Motor neuron (in vitro differentiated cells): ENCODE measurements at regions not wholly inside any gene's neighbourhood (a gene's known extent, or its start where the extent isn't known, plus 50 kb on each side); places are given as distances from the start of the nearest gene placed in this dataset.
"Not testable (repeated sequence)": the region's sequence is repeated elsewhere in the genome, so short reads cannot be mapped to it uniquely, and the experiment has no call there.

Source experiments
- ATAC-seq, 8 experiments: fragments of 200-7000 bp; cut with Tn5 transposase; replicated peaks in 6 of 8; 2 replicates each; pipeline ENCODE4 v1.8.0; 2021; ENCODE audit warnings: mild to moderate bottlenecking in 8 of 8, moderate library complexity in 8 of 8
- H3K27ac ChIP-seq, 2 donors: fragments of 250-450 bp; sonication (Bioruptor Pico); 2 replicates each; pipeline ENCODE4 v1.9.0; 2021; ENCODE audit warnings: antibody characterized with exemption in 2 of 2, mild to moderate bottlenecking in 2 of 2, moderate library complexity in 1 of 2
- H3K4me1 ChIP-seq, 2 donors: fragments of 250-450 bp; sonication (Bioruptor Pico); replicated peaks in 1 of 2; 2 replicates each; pipeline ENCODE4 v1.6.1; 2021; ENCODE audit warnings: antibody characterized with exemption in 2 of 2, mild to moderate bottlenecking in 2 of 2, moderate library complexity in 1 of 2
- H3K4me3 ChIP-seq, 5 donors: fragments of 250-450 bp; sonication (Bioruptor Pico); 2 replicates each; pipeline ENCODE4 v1.9.0; 2021; ENCODE audit warnings: antibody characterized with exemption in 5 of 5, mild to moderate bottlenecking in 5 of 5, moderate library complexity in 4 of 5
- WGBS, 10 experiments: fragments of 450-650 bp; shearing (Covaris generic); methylation state at CpG; one replicate each; pipeline ENCODE4 v1.0.0; 2022; 5-methylcytosine and 5-hydroxymethylcytosine counted together
- in situ Hi-C, 9 experiments: fragments of 400-800 bp; cut with MboI; loops; one replicate each; pipeline ENCODE4 v1.15.0; 2021; ENCODE audit warnings: low sequenced_read_pairs in 9 of 9, low pct_unique_long_range_greater_than_20kb in 2 of 9; ENCODE audit not compliant: unreplicated experiment in 9 of 9

DNA sequence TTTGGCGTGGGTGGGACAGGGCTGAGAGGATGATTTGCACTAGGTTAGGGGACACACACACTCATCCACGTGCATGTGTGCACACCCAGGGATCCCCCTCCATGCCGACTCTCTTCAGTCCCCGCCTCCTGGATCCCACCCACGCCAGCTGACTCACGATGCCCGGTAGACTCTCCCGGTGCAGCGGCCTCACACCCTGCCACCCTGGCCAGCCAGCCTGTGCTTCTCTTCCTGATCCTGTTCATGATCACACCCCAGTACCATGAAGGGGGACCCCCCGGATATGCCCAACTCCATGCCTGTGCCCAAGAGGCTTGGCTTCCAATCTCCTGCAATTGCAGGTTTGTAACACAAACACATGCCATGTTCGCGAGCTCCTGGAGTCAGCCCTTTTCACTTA, 157.8 kb upstream of the HDAC4 start:
- Histone ChIP-seq H3K4me1 (peaks cover 0 to 12% of the 10 kb centered on the region in 2 donors), H3K4me3 (no peak overlapping the region), H3K27ac (no peak overlapping the region)
- ATAC-seq: no peak
- 78 to 100% (median 90%) methylated on average over 1 to 5 of the region's 12 CpGs; no CpG with 5 or more reads in 5 of the 10 experiments for WGBS, 10 experiments
- in situ Hi-C loops: no loop called here

GRCh38 chr2:239557516-239557915, 156.7 kb upstream of the HDAC4 start:
- H3K27ac ChIP-seq: no peak overlapping the region
- 22 to 92% (median 75%) methylated on average over 1 to 5 of the region's 5 CpGs for WGBS, 10 experiments
- peaks cover 0 to 12% of the 10 kb centered on the region in 2 donors for H3K4me1 ChIP-seq
- H3K4me3 ChIP-seq: no peak overlapping the region
- ATAC-seq: no peak
- in situ Hi-C loops: no loop called here

DNA sequence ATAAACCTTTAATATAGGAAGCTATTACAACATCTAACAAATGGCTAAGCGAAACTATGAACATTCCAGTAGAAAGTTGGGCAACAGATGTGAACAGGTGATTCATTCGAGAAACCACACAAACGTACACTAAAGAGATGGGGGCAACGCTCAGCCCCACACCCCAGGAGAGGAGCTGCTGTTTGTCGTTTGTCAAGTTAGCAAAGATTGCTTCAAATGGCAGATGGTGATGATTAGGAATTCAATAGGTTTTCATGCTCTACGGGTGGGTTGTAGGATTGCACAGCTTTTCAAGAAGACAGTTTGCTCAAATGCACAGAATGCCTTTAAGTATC, 154.7 kb upstream of the HDAC4 start:
- no peak for ATAC-seq
- in situ Hi-C loops: no loop called here

DNA sequence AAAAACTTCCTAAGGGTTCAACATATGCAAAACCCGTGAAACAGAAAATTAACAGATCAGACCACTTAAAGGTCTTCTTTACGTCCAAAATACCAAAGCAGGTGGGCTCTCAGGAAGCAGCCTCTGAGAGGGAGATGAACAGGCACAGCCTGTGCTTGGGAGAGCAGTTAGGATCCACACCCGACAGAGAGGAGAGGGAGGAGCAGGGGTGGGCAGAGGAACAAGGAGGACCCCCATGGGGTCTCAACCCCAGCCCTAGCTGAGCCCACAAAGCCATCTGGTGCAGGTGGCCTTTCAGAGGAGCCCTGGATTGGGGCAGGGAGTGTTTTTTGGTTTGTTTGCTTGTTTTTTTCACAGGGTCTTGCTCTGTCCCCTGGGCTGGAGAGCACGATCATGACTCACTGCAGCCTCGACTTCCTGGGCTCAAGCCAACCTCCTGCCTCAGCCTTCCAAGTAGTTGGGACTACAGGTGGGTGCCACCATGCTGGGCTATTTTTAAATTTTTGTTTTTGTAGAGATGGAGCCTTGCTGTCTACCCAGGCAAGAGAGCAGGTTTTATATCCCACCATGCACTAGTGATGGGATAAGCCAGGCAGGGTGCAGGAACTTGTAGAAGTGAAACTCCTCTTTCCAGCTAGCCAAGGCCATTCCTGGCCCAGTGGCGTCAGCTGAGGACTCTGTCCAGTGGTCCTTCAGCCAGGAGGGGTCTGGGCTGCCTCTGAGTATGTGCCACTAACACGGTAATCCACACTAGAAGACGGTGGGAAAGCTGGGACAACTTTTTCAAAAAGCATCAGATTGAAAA, 154.1 kb upstream of the HDAC4 start:
- in situ Hi-C loops: no loop called here
- Histone ChIP-seq H3K27ac (no peak overlapping the region), H3K4me3 (no peak overlapping the region), H3K4me1 (peaks cover 0 to 12% of the 10 kb centered on the region in 2 donors)
- no peak for ATAC-seq
- WGBS, 10 experiments: 9 to 84% (median 74%) methylated on average over 1 to 5 of the region's 8 CpGs; no CpG with 5 or more reads in 1 of the 10 experiments

More for the DNA sequence above, 154.7 kb upstream of the HDAC4 start:
- WGBS, 10 experiments: 6 to 95% (median 70%) methylated on average over 2 to 6 of the region's 6 CpGs; no CpG with 5 or more reads in 1 of the 10 experiments
- Histone ChIP-seq H3K27ac (no peak overlapping the region), H3K4me1 (peaks cover 0 to 12% of the 10 kb centered on the region in 2 donors), H3K4me3 (no peak overlapping the region)

GRCh38 chr2:239553376-239554000, 152.7 kb upstream of the HDAC4 start:
- Histone ChIP-seq H3K27ac (no peak overlapping the region), H3K4me3 (no peak overlapping the region), H3K4me1 (peaks cover 0 to 11% of the 10 kb centered on the region in 2 donors)
- WGBS, 10 experiments: 58 to 100% (median 91%) methylated on average over 1 to 8 of the region's 13 CpGs; no CpG with 5 or more reads in 5 of the 10 experiments
- in situ Hi-C loops: no loop called here
- no peak for ATAC-seq

DNA sequence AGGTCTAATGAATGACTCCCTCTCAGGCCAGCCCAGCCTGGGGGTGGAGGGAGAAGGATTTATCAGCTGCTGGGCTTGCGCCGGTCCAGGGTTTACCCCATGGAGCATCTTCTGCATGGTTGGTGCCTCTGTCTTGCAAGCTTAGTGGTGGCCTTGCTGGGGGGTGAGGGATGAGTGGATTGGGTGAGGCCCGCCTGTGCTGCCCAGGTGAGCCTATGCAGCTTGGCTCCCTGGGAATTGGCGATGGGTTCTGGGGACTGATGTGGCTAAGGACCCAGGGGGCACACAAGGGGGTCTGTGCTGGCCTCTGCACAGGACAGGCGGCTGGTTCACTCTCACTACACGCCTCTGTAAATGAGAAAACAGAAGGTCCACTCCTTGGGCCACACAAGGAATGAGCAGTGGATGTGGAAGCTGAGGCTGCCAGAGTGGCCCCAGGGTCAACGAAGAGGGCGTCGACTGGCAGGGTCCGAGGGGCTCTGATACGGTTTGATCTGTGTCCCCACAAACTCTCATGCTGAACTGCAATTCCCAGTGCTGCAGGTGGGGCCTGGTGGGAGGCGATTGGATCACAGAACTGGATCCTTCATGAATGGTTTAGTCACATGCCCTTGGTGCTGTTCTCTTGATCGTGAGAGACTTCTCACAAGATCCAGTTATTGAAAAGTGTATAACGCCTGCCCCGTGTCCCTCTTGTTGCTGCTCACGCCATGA, 151.6 kb upstream of the HDAC4 start:
- Histone ChIP-seq H3K4me3 (no peak overlapping the region), H3K27ac (no peak overlapping the region), H3K4me1 (no peaks in the 10 kb centered on the region)
- in situ Hi-C loops: no loop called here
- no peak for ATAC-seq
- WGBS, 10 experiments: 0 to 100% (median 69%) methylated on average over 1 to 7 of the region's 16 CpGs

DNA sequence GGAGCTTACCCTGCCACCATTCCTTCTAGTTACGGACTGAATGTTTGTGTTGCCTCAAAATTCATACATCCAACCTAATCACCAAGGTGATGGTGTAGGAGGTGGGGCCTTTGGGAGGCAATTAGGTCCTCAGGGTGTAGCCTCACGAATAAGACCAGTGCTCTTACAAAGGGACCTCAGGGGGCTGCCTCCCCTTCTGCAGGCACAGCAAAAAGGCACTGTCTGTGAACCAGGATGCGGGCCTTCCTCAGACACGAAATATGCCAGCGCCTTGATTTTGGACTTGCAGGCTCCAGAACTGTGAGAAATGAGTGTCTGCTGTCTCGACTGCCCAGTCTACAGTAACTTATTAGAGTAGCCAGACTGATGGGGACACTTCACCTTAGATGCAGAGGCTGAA, 150.4 kb upstream of the HDAC4 start:
- 12 to 100% (median 73%) methylated on average over 1 to 5 of the region's 6 CpGs; no CpG with 5 or more reads in 4 of the 10 experiments for WGBS, 10 experiments
- Histone ChIP-seq H3K27ac (no peak overlapping the region), H3K4me1 (no peaks in the 10 kb centered on the region), H3K4me3 (no peak overlapping the region)
- in situ Hi-C loops: no loop called here
- ATAC-seq: no peak

- in situ Hi-C loops: no loop called here
- 0 to 90% (median 68%) methylated on average over 1 to 2 of the region's 3 CpGs; no CpG with 5 or more reads in 4 of the 10 experiments for WGBS, 10 experiments
- Histone ChIP-seq H3K4me1 (no peaks in the 10 kb centered on the region), H3K4me3 (no peak overlapping the region), H3K27ac (no peak overlapping the region)
- ATAC-seq: no peak
Observed at GRCh38 chr2:239550357-239550756, 149.5 kb upstream of the HDAC4 start.

DNA sequence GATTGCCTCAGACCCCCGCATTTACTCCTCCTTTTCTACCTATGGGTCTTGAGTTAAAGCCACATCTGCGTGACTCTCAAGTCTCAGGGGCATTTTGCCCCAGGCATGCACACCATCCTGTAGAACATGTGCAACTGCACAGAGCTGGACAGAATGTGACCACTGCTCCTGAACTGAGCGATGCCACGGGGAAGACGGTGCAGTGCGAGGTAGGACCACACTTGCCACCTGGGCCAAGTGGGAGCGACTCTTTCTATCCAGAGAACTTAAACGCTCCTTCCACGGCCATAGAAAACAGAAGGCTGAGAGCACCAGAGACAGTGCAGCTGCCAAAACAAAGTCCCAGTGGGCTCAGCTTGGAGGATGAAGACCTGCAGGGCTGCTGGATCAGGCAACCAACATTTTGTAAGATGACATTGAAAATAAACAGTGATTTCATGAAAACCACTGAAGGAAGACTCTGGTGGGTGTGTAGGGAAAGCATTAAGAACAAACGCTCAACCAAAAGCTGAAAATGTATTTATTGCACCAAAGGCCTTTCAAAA, 149.0 kb upstream of the HDAC4 start:
- 19 to 94% (median 85%) methylated on average over 1 to 8 of the region's 10 CpGs; no CpG with 5 or more reads in 3 of the 10 experiments for WGBS, 10 experiments
- no peak for ATAC-seq
- H3K4me1 ChIP-seq: no peaks in the 10 kb centered on the region
- in situ Hi-C loops: no loop called here
- H3K4me3 ChIP-seq: no peak overlapping the region
- no peak overlapping the region for H3K27ac ChIP-seq

DNA sequence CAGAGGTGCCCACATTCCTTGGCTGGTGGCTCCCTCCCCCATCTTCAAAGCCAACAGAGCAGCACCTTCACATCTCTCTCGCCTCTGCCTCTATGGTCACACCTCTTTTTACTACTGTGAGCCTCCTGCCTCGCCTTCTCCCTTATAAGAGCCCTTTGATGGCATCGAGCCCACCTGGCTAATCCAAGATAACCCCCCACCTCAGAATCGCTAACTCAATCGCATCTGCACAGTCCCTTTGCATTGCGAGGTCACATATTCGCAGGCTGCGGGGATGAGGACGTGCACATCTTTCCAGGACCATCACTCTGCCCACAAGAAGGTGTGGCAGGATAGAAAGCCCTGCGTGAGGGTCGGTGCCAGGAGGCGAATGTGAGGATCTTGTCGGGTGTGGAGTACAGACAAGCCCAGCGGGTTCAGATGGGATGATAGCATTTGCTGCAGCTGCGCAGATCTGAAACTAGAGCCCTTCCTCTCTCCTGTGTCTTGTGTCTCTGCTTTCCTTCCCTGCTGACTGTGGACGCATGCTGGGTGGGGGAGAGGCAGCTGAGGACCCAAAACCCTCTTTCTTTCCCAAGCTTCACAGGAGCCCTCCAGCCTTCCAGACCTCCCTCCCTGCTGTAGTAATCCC, 148.3 kb upstream of the HDAC4 start:
- no peak overlapping the region for H3K27ac ChIP-seq
- no peaks in the 10 kb centered on the region for H3K4me1 ChIP-seq
- no peak for ATAC-seq
- H3K4me3 ChIP-seq: no peak overlapping the region
- WGBS, 10 experiments: 51 to 90% (median 80%) methylated on average over 1 to 11 of the region's 16 CpGs; no CpG with 5 or more reads in 3 of the 10 experiments
- in situ Hi-C loops: no loop called here

- Histone ChIP-seq H3K4me3 (no peak overlapping the region), H3K4me1 (no peaks in the 10 kb centered on the region), H3K27ac (no peak overlapping the region)
- WGBS, 10 experiments: 40 to 100% (median 100%) methylated on average over 1 to 5 of the region's 12 CpGs; no CpG with 5 or more reads in 7 of the 10 experiments
- in situ Hi-C loops: no loop called here
- ATAC-seq: no peak
Observed at GRCh38 chr2:239548451-239548871, 147.6 kb upstream of the HDAC4 start.

DNA sequence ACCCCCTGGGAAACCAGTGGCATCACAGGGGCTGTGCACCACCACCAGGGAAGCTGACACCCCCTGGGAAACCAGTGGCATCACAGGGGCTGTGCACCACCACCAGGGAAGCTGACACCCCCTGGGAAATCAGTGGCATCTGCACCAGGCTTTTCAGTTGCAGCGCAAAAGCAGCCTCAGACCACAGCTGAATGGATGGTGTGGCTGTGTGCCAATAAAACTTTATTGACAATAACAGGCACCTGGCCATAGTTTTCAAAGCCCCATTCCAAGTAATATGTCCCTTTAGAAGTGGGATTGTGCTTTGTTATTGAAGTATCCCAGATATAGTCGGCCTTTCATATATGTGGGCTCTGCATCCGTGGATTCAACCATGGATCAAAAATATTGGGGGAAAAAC, 146.3 kb upstream of the HDAC4 start:
- ATAC-seq, in situ Hi-C loops, H3K27ac ChIP-seq, H3K4me1 ChIP-seq, H3K4me3 ChIP-seq: not testable (repeated sequence)
- 13 to 93% (median 70%) methylated on average over 1 to 3 of the region's 3 CpGs for WGBS, 10 experiments

GRCh38 chr2:239546541-239546940, 145.7 kb upstream of the HDAC4 start:
- WGBS, 10 experiments: 0% methylated on average over 1 of the region's 9 CpGs; no CpG with 5 or more reads in 9 of the 10 experiments

More at GRCh38 chr2:239546541-239546940, 145.7 kb upstream of the HDAC4 start:
- Histone ChIP-seq H3K4me3 (no peak overlapping the region), H3K27ac (no peak overlapping the region), H3K4me1 (no peaks in the 10 kb centered on the region)
- in situ Hi-C loops: no loop called here
- ATAC-seq: no peak
